Type B pancreatic cell (in vitro differentiated cells): ENCODE measurements at regions not wholly inside any gene's neighbourhood (a gene's known extent, or its start where the extent isn't known, plus 50 kb on each side); places are given as distances from the start of the nearest gene placed in this dataset.

Experiments used
- DNase-seq: peaks from one replicate; pipeline ENCODE4 v3.0.0; 2021; ENCODE audit warnings: mixed read lengths; ENCODE audit not compliant: unreplicated experiment; ENCODE audit errors: extremely low spot score
- H3K27ac Mint-ChIP-seq: 2 replicates; pipeline ENCODE4 v1.8.0; 2021; ENCODE audit warnings: mild to moderate bottlenecking, mixed read lengths
- H3K27me3 Mint-ChIP-seq: 2 replicates; pipeline ENCODE4 v1.8.0; 2021; ENCODE audit warnings: mixed read lengths
- H3K36me3 Mint-ChIP-seq: 2 replicates; pipeline ENCODE4 v1.8.0; 2021; ENCODE audit warnings: mixed read lengths
- H3K4me1 Mint-ChIP-seq: one replicate; pipeline ENCODE4 v1.8.0; 2021; ENCODE audit warnings: mixed read lengths; ENCODE audit not compliant: unreplicated experiment
- H3K4me3 Mint-ChIP-seq: 2 replicates; pipeline ENCODE4 v1.8.0; 2021; ENCODE audit warnings: mild to moderate bottlenecking, mixed read lengths
- H3K9me3 Mint-ChIP-seq: 2 replicates; pipeline ENCODE4 v1.8.0; 2021; ENCODE audit warnings: mixed read lengths
- TF ChIP-seq, protein P1 (sequence below): fragments of 200-600 bp; sonication (generic); conservative IDR thresholded peaks from 2 replicates; pipeline ENCODE4 v1.5.0; 2021; ENCODE audit warnings: antibody characterized with exemption, mild to moderate bottlenecking

DNA sequence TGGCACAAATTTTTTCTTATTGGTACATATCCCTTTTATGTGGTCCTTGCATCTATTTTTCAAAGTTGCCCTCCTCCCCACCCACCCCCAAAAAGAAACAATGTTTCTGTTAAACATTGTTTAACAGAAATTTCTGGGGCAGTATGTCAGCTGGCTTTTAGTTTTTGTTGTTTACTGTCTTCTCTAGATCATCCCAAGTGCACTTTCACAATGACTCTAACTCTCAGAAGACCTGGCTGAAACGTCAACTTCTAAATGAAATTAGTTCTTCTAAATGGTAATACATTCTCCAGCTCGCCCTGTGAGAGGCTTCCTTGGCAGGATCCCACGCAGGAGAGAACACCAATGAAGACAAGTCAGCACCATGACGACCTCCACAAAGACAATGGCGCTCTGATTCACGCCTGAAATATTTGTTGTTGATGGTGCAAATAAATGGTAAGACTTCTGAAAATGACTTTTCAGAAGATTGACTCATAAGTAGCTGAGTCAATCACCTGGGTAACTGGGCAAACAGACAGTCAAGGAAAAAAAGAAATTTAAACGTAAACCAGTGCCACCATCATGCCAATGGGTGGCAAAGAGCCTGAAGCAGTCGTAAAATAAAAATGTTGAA is 293.7 kb downstream of the FZD1 start:
- Mint-ChIP-seq H3K36me3 (no peaks in the 10 kb centered on the region), H3K4me3 (no peak overlapping the region), H3K27ac (peak overlapping the region; percentile 83), H3K4me1 (peaks cover 18% of the 10 kb centered on the region), H3K9me3 (peaks cover 4% of the 10 kb centered on the region), H3K27me3 (peaks cover 4% of the 10 kb centered on the region)
- no peak for DNase-seq
- TF ChIP-seq, protein P1, sequence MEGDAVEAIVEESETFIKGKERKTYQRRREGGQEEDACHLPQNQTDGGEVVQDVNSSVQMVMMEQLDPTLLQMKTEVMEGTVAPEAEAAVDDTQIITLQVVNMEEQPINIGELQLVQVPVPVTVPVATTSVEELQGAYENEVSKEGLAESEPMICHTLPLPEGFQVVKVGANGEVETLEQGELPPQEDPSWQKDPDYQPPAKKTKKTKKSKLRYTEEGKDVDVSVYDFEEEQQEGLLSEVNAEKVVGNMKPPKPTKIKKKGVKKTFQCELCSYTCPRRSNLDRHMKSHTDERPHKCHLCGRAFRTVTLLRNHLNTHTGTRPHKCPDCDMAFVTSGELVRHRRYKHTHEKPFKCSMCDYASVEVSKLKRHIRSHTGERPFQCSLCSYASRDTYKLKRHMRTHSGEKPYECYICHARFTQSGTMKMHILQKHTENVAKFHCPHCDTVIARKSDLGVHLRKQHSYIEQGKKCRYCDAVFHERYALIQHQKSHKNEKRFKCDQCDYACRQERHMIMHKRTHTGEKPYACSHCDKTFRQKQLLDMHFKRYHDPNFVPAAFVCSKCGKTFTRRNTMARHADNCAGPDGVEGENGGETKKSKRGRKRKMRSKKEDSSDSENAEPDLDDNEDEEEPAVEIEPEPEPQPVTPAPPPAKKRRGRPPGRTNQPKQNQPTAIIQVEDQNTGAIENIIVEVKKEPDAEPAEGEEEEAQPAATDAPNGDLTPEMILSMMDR: no peak

DNA sequence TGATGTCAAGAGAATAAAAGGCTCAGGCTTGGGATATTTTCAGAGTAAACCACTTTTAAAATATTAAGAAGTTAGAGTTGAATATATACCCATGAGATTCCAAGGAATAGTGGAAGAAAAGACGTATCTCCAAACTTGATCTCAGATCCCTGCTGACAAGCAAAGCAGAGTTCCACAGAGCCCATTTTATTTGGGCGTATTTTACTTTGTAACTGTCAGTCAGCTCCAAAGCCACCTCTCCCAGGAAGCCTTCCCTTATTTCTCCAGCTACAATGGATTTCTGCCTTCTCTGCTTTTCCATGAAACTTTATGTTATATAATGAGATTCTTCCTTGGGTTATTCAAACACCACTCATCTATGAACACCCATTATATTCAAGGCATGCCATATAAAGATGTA is 295.7 kb downstream of the FZD1 start:
- Mint-ChIP-seq H3K9me3 (peaks cover 4% of the 10 kb centered on the region), H3K27me3 (peaks cover 4% of the 10 kb centered on the region), H3K4me3 (no peak overlapping the region), H3K4me1 (peaks cover 5% of the 10 kb centered on the region), H3K36me3 (no peaks in the 10 kb centered on the region), H3K27ac (no peak overlapping the region)
- TF ChIP-seq, protein P1: no peak
- no peak for DNase-seq

DNA sequence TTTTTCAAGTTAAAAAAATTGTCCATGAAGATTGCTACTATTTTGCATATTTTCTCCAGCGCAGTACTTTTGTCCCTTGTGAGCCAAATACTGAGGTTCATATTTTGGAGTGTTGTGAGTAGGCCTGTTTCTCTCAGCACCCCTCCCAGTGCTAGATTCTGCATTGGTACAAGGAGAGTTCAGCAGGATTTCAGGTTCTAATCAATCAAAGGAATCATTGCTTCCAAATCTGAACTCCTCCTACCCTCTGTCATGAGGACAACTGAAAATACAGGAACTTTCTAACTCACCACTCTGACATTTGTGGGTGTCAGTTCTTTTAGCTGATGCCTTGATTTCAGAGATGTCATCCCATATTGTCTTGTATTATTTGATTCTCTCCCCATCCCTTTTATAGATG is 299.9 kb downstream of the FZD1 start:
- H3K27ac Mint-ChIP-seq: no peak overlapping the region
- TF ChIP-seq, protein P1: no peak
- H3K4me1 Mint-ChIP-seq: peaks cover 29% of the 10 kb centered on the region
- no peak overlapping the region for H3K4me3 Mint-ChIP-seq
- H3K9me3 Mint-ChIP-seq: peaks cover 4% of the 10 kb centered on the region
- no peak for DNase-seq
- H3K27me3 Mint-ChIP-seq: no peaks in the 10 kb centered on the region
- H3K36me3 Mint-ChIP-seq: no peaks in the 10 kb centered on the region

DNA sequence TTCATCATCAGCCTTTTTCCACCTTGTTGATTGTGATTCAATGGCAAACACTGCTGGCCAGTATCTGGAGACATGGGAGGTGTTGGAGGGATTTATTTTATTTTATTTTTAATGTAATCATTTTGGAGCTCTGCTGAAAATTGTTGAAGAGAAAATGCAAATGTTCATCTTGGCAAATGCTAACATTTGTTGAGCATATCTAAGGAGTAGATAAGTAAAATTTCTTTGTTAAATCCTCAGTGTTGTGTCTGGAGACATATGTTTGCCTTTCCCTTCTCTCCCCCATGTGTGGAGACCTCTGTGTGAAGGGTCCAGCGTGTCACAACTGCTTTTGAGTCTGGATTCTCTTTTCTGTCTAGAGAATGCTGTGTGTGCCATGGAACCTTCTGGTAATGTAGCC is 300.3 kb downstream of the FZD1 start:
- TF ChIP-seq, protein P1: no peak
- no peaks in the 10 kb centered on the region for H3K36me3 Mint-ChIP-seq
- DNase-seq: no peak
- no peak overlapping the region for H3K4me3 Mint-ChIP-seq
- peaks cover 31% of the 10 kb centered on the region for H3K4me1 Mint-ChIP-seq
- H3K27ac Mint-ChIP-seq: no peak overlapping the region
- H3K9me3 Mint-ChIP-seq: peaks cover 6% of the 10 kb centered on the region
- H3K27me3 Mint-ChIP-seq: no peaks in the 10 kb centered on the region

DNA sequence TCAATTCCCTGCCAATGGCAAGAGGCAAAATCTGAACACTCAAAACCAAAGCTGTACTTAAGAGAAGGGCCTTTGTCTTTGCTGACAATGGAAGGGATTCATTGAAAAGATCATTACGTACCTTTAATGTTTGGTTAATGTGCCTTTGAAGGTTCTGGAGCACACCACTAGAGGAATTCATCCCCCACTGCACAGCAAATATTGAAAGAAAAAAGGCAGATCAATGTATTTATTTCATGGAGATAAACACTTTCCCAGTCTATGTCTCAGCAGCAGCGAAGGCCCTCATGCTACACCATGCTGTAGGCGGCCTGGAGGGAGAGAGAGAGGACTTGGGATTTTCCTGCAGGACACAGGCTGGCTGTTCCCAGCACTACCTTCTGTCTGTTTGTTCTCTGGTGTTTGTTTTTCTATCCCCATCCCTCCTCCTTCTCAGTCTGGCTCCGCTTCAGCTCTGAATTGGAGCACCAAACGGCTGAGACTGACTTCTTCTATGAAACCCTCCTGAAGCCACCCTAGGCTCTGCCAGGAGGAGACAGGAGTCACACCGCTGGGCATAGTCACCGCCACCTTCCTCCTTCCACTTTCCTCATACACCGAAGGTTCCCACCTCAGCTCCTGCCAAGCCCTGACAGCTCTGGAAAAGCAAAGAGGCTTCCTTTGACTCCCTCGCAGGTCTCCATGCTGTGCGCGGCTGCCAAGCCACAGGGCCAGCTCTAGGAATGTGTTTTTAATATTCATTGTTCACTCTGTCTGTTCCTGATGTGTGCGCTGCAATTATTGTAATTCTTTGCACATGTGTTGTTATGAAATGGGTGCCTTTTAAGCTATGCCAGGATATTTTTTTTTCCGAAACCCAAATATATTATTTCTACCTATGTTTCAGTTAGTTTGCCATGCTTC is 301.5 kb downstream of the FZD1 start:
- TF ChIP-seq, protein P1: no peak

More for the DNA sequence above, 301.5 kb downstream of the FZD1 start:
- H3K4me1 Mint-ChIP-seq: peaks cover 34% of the 10 kb centered on the region
- peak overlapping the region; percentile 64 for H3K27ac Mint-ChIP-seq
- H3K9me3 Mint-ChIP-seq: peaks cover 8% of the 10 kb centered on the region
- H3K36me3 Mint-ChIP-seq: no peaks in the 10 kb centered on the region
- peak overlapping the region; percentile 17 for H3K4me3 Mint-ChIP-seq
- DNase-seq: no peak
- H3K27me3 Mint-ChIP-seq: no peaks in the 10 kb centered on the region
